IMR-90 (cell line): ENCODE measurements at regions not wholly inside any gene's neighbourhood (a gene's known extent, or its start where the extent isn't known, plus 50 kb on each side); places are given as distances from the start of the nearest gene placed in this dataset.
"Not testable (repeated sequence)": the region's sequence is repeated elsewhere in the genome, so short reads cannot be mapped to it uniquely, and the experiment has no call there.

Source experiments
- ATAC-seq: fragments of 200-7000 bp; cut with Tn5 transposase; 2 replicates; pipeline ENCODE4 v1.9.1; 2020; ENCODE audit warnings: low read depth, mild to moderate bottlenecking, moderate library complexity
- BruUV-seq: library from RNA; stranded (reverse); fragments of 400-500 nt; replicated peaks from 2 replicates; lab custom pipeline; 2021; lab: Mats Ljungman, UMichigan
- CTCF ChIA-PET: fragments of 300-600 bp; formaldehyde crosslinking; extraction: SDS; loops from one replicate; lab custom pipeline; 2021; ENCODE audit warnings: antibody characterized with exemption; lab: Yijun Ruan, JAX
- POLR2A ChIA-PET: fragments of 300-600 bp; sonication (Branson Sonifier 250); formaldehyde crosslinking; loops from one replicate; lab custom pipeline; 2022; ENCODE audit warnings: antibody characterized with exemption; ENCODE audit not compliant: unreplicated experiment; lab: Charles Lee
- DNase-seq: peaks from one replicate; pipeline ENCODE4 v3.0.0; 2013
- H2AFZ ChIP-seq: replicated peaks from 2 replicates; pipeline ENCODE3; 2013; ENCODE audit warnings: low read length, mild to moderate bottlenecking; ENCODE audit not compliant: poor library complexity
- H2AK5ac ChIP-seq: 2 replicates; pipeline ENCODE4 v1.6.1; 2013; ENCODE audit warnings: low read depth, low read length, inconsistent platforms
- H2AK9ac ChIP-seq: replicated peaks from 2 replicates; pipeline ENCODE3; 2013; ENCODE audit warnings: mild to moderate bottlenecking, low read depth, low read length, moderate library complexity; ENCODE audit not compliant: poor library complexity
- H2BK120ac ChIP-seq: 2 replicates; pipeline ENCODE4 v1.6.1; 2013; ENCODE audit warnings: low read depth, low read length, inconsistent platforms
- H2BK15ac ChIP-seq: 3 replicates; pipeline ENCODE4 v1.6.1; 2013; ENCODE audit warnings: low read depth, low read length, inconsistent platforms
- H2BK20ac ChIP-seq: 2 replicates; pipeline ENCODE4 v1.6.1; 2013; ENCODE audit warnings: low read depth, mild to moderate bottlenecking, inconsistent platforms, low read length, moderate library complexity
- H2BK5ac ChIP-seq: 2 replicates; pipeline ENCODE4 v1.6.1; 2013; ENCODE audit warnings: mild to moderate bottlenecking, low read depth, low read length, inconsistent platforms; ENCODE audit not compliant: poor library complexity, severe bottlenecking
- H3K14ac ChIP-seq: replicated peaks from 2 replicates; pipeline ENCODE4 v1.6.1; 2013; ENCODE audit warnings: low read depth, low read length, inconsistent platforms
- H3K18ac ChIP-seq: 2 replicates; pipeline ENCODE4 v1.6.1; 2013; ENCODE audit warnings: low read depth, low read length, control low read depth
- H3K23ac ChIP-seq: 2 replicates; pipeline ENCODE4 v1.6.1; 2013; ENCODE audit warnings: low read depth, low read length, inconsistent platforms
- H3K27ac ChIP-seq: 2 replicates; pipeline ENCODE4 v1.5.1; 2013; ENCODE audit warnings: mild to moderate bottlenecking, control low read depth, low read length; ENCODE audit not compliant: insufficient read depth
- H3K27me3 ChIP-seq: 2 replicates; pipeline ENCODE4 v1.6.1; 2013; ENCODE audit warnings: low read length; ENCODE audit not compliant: control insufficient read depth, insufficient read depth
- H3K36me3 ChIP-seq: 2 replicates; pipeline ENCODE4 v1.6.1; 2013; ENCODE audit warnings: low read length, mixed read lengths; ENCODE audit not compliant: control insufficient read depth, insufficient read depth
- H3K4ac ChIP-seq: 2 replicates; pipeline ENCODE4 v1.6.1; 2013; ENCODE audit warnings: low read depth, low read length, inconsistent platforms
- H3K4me1 ChIP-seq: 2 replicates; pipeline ENCODE4 v1.6.1; 2013; ENCODE audit warnings: low read length, mixed read lengths; ENCODE audit not compliant: control insufficient read depth, insufficient read depth
- H3K4me2 ChIP-seq: 2 replicates; pipeline ENCODE4 v1.6.1; 2013; ENCODE audit warnings: low read depth, mild to moderate bottlenecking, control low read depth, low read length, moderate library complexity
- H3K4me3 ChIP-seq: 2 replicates; pipeline ENCODE4 v1.5.1; 2013; ENCODE audit warnings: low read depth, mild to moderate bottlenecking, control low read depth, low read length, moderate library complexity; ENCODE audit not compliant: insufficient read depth
- H3K56ac ChIP-seq: 2 replicates; pipeline ENCODE4 v1.6.1; 2013; ENCODE audit warnings: low read length, inconsistent platforms; ENCODE audit not compliant: insufficient read depth; ENCODE audit errors: extremely low read depth
- H3K79me1 ChIP-seq, 2 experiments: 2 replicates each; pipeline ENCODE4 v1.6.1; 2013; ENCODE audit warnings: low read length in 2 of 2, inconsistent platforms in 1 of 2, low read depth in 1 of 2
- H3K9ac ChIP-seq: 2 replicates; pipeline ENCODE4 v1.6.1; 2013; ENCODE audit warnings: low read depth, low read length, control low read depth
- H3K9me1 ChIP-seq: 2 replicates; pipeline ENCODE4 v1.6.1; 2013; ENCODE audit warnings: low read length, inconsistent platforms; ENCODE audit not compliant: insufficient read depth
- H3K9me3 ChIP-seq: 2 replicates; pipeline ENCODE4 v1.6.1; 2013; ENCODE audit warnings: low read length; ENCODE audit not compliant: control insufficient read depth, insufficient read depth
- H4K20me1 ChIP-seq: 2 replicates; pipeline ENCODE4 v1.6.1; 2013; ENCODE audit warnings: low read length, inconsistent platforms; ENCODE audit not compliant: insufficient read depth
- H4K5ac ChIP-seq: 2 replicates; pipeline ENCODE4 v1.6.1; 2013; ENCODE audit warnings: mild to moderate bottlenecking, low read depth, low read length, control low read depth
- H4K8ac ChIP-seq, 2 experiments: 2 replicates each; pipeline ENCODE4 v1.6.1; 2013; ENCODE audit warnings: low read depth in 2 of 2, low read length in 2 of 2, control low read depth in 1 of 2, inconsistent platforms in 1 of 2
- H4K91ac ChIP-seq: 2 replicates; pipeline ENCODE4 v1.6.1; 2013; ENCODE audit warnings: low read depth, low read length, inconsistent platforms; ENCODE audit not compliant: insufficient read depth
- WGBS, 2 experiments: methylation state at CpG; one replicate each; pipeline versions ENCODE4 v1.1.5 to v1.1.7; 2013; ENCODE audit warnings: missing lambda C conversion rate in 2 of 2; ENCODE audit not compliant: insufficient read length in 1 of 2; ENCODE audit errors: extremely low coverage in 2 of 2; 5-methylcytosine and 5-hydroxymethylcytosine counted together
- dilution Hi-C: fragments of 300-500 bp; cut with HindIII; formaldehyde crosslinking; loops from one replicate; pipeline ENCODE4 v1.14.3; 2018; ENCODE audit warnings: low sequenced_read_pairs; ENCODE audit not compliant: unreplicated experiment
- in situ Hi-C: fragments of 300-500 bp; cut with MboI; formaldehyde crosslinking; loops from 3 replicates; pipeline ENCODE4 v1.14.3; 2019; ENCODE audit warnings: low sequenced_read_pairs, inconsistent platforms, mixed read lengths
- intact Hi-C: fragments of 100-400 bp; cut with micrococcal nuclease; formaldehyde crosslinking; loops from 2 replicates; pipeline ENCODE4 v1.10.0; 2022

- H3K4ac ChIP-seq, H3K9me3 ChIP-seq, H3K27ac ChIP-seq, H4K20me1 ChIP-seq, H4K5ac ChIP-seq, H2AK5ac ChIP-seq, ATAC-seq, H3K4me1 ChIP-seq, H2BK15ac ChIP-seq, H3K14ac ChIP-seq, H4K91ac ChIP-seq, BruUV-seq, dilution Hi-C loops, H3K9ac ChIP-seq, H3K23ac ChIP-seq, H3K18ac ChIP-seq, H3K4me2 ChIP-seq, H2AFZ ChIP-seq, H3K79me1 ChIP-seq, H3K36me3 ChIP-seq, H2AK9ac ChIP-seq, intact Hi-C loops, POLR2A ChIA-PET, in situ Hi-C loops, H3K9me1 ChIP-seq, DNase-seq, H3K4me3 ChIP-seq, H2BK20ac ChIP-seq, H2BK5ac ChIP-seq, H2BK120ac ChIP-seq, H3K27me3 ChIP-seq, H4K8ac ChIP-seq, CTCF ChIA-PET, H3K56ac ChIP-seq: not testable (repeated sequence)
- WGBS, 2 experiments: no CpG with 5 or more reads among the region's 8 CpGs
Measured at GRCh38 chr2:116318551-116318950, 1495.9 kb upstream of the DDX18 start.
